BLaER1 (cell line): ENCODE measurements at regions not wholly inside any gene's neighbourhood (a gene's known extent, or its start where the extent isn't known, plus 50 kb on each side); places are given as distances from the start of the nearest gene placed in this dataset.

ENCODE experiments used
- H3K27ac ChIP-seq: shearing (Covaris generic); formaldehyde crosslinking; 2 replicates; pipeline ENCODE4 v1.8.1; 2022
- H3K27me3 ChIP-seq: shearing (Covaris generic); formaldehyde crosslinking; 2 replicates; pipeline ENCODE4 v1.8.1; 2022
- H3K36me3 ChIP-seq: shearing (Covaris generic); formaldehyde crosslinking; 2 replicates; pipeline ENCODE4 v1.8.1; 2022
- H3K4me1 ChIP-seq: shearing (Covaris generic); formaldehyde crosslinking; 2 replicates; pipeline ENCODE4 v1.8.1; 2022
- H3K4me2 ChIP-seq: shearing (Covaris generic); formaldehyde crosslinking; 2 replicates; pipeline ENCODE4 v1.8.1; 2022
- H3K4me3 ChIP-seq: shearing (Covaris generic); formaldehyde crosslinking; 2 replicates; pipeline ENCODE4 v1.8.1; 2022
- H3K9ac ChIP-seq: shearing (Covaris generic); formaldehyde crosslinking; 2 replicates; pipeline ENCODE4 v1.8.1; 2022
- H3K9me3 ChIP-seq: shearing (Covaris generic); formaldehyde crosslinking; 2 replicates; pipeline ENCODE4 v1.8.1; 2022
- H4K20me1 ChIP-seq: shearing (Covaris generic); formaldehyde crosslinking; 2 replicates; pipeline ENCODE4 v1.8.1; 2022
- Cebpa-rat ChIP-seq: shearing (Covaris generic); IDR thresholded peaks from 2 replicates; pipeline ENCODE4 v1.8.1; 2022

GRCh38 chr20:39795401-39796272, 833.5 kb downstream of the DHX35 start:
- H3K4me2 ChIP-seq = no peak overlapping the region
- no peak for TF ChIP-seq Cebpa-rat
- no peaks in the 10 kb centered on the region for H3K4me1 ChIP-seq

GRCh38 chr20:39792334-39792733, 830.2 kb downstream of the DHX35 start:
- Histone ChIP-seq H3K36me3 (no peaks in the 10 kb centered on the region), H3K27ac (no peak overlapping the region), H3K27me3 (no peaks in the 10 kb centered on the region), H3K4me1 (no peaks in the 10 kb centered on the region), H3K4me3 (no peak overlapping the region), H3K9ac (no peak overlapping the region), H3K4me2 (no peak overlapping the region), H3K9me3 (no peaks in the 10 kb centered on the region), H4K20me1 (no peaks in the 10 kb centered on the region)
- TF ChIP-seq Cebpa-rat = no peak

More at GRCh38 chr20:39795401-39796272, 833.5 kb downstream of the DHX35 start:
- no peaks in the 10 kb centered on the region for H3K36me3 ChIP-seq
- no peaks in the 10 kb centered on the region for H4K20me1 ChIP-seq
- no peak overlapping the region for H3K9ac ChIP-seq
- no peak overlapping the region for H3K27ac ChIP-seq
- H3K4me3 ChIP-seq = no peak overlapping the region
- H3K9me3 ChIP-seq = no peaks in the 10 kb centered on the region
- no peaks in the 10 kb centered on the region for H3K27me3 ChIP-seq

GRCh38 chr20:39789411-39789810, 827.3 kb downstream of the DHX35 start:
- H3K36me3 ChIP-seq = no peaks in the 10 kb centered on the region
- no peak overlapping the region for H3K4me2 ChIP-seq
- TF ChIP-seq Cebpa-rat = no peak

GRCh38 chr20:39785252-39785917, 823.2 kb downstream of the DHX35 start:
- H3K4me3 ChIP-seq = no peak overlapping the region
- no peaks in the 10 kb centered on the region for H3K27me3 ChIP-seq
- 0 out of 2 replicates have a peak, but pooled peaks cover 4% of the 10 kb centered on the region for H3K9me3 ChIP-seq
- H3K9ac ChIP-seq = no peak overlapping the region
- H3K36me3 ChIP-seq = no peaks in the 10 kb centered on the region
- no peak for TF ChIP-seq Cebpa-rat
- no peak overlapping the region for H3K27ac ChIP-seq
- no peaks in the 10 kb centered on the region for H3K4me1 ChIP-seq
- H3K4me2 ChIP-seq = no peak overlapping the region
- H4K20me1 ChIP-seq = no peaks in the 10 kb centered on the region

More at GRCh38 chr20:39789411-39789810, 827.3 kb downstream of the DHX35 start:
- H4K20me1 ChIP-seq = no peaks in the 10 kb centered on the region
- no peak overlapping the region for H3K27ac ChIP-seq
- no peaks in the 10 kb centered on the region for H3K9me3 ChIP-seq
- H3K9ac ChIP-seq = no peak overlapping the region
- no peaks in the 10 kb centered on the region for H3K27me3 ChIP-seq
- H3K4me3 ChIP-seq = no peak overlapping the region
- no peaks in the 10 kb centered on the region for H3K4me1 ChIP-seq

GRCh38 chr20:39784693-39785092, 822.5 kb downstream of the DHX35 start:
- Histone ChIP-seq H3K9me3 (0 out of 2 replicates have a peak, but pooled peaks cover 4% of the 10 kb centered on the region), H3K4me1 (no peaks in the 10 kb centered on the region), H3K4me2 (no peak overlapping the region), H3K27ac (no peak overlapping the region), H3K27me3 (no peaks in the 10 kb centered on the region), H3K4me3 (no peak overlapping the region), H4K20me1 (no peaks in the 10 kb centered on the region), H3K9ac (no peak overlapping the region), H3K36me3 (no peaks in the 10 kb centered on the region)
- TF ChIP-seq Cebpa-rat = no peak

GRCh38 chr20:39778847-39779604, 816.9 kb downstream of the DHX35 start:
- no peaks in the 10 kb centered on the region for H3K36me3 ChIP-seq
- 0 out of 2 replicates have a peak, but pooled peaks cover 4% of the 10 kb centered on the region for H3K9me3 ChIP-seq
- H3K4me3 ChIP-seq = no peak overlapping the region
- no peaks in the 10 kb centered on the region for H4K20me1 ChIP-seq
- no peak overlapping the region for H3K4me2 ChIP-seq
- no peak for TF ChIP-seq Cebpa-rat
- H3K27ac ChIP-seq = no peak overlapping the region
- H3K27me3 ChIP-seq = no peaks in the 10 kb centered on the region
- peaks cover 7% of the 10 kb centered on the region for H3K4me1 ChIP-seq
- no peak overlapping the region for H3K9ac ChIP-seq

GRCh38 chr20:39778431-39778830, 816.3 kb downstream of the DHX35 start:
- H3K27ac ChIP-seq = no peak overlapping the region
- H3K4me2 ChIP-seq = no peak overlapping the region
- H3K9me3 ChIP-seq = 0 out of 2 replicates have a peak, but pooled peaks cover 1% of the 10 kb centered on the region
- H4K20me1 ChIP-seq = no peaks in the 10 kb centered on the region
- no peak for TF ChIP-seq Cebpa-rat
- H3K9ac ChIP-seq = no peak overlapping the region
- H3K36me3 ChIP-seq = no peaks in the 10 kb centered on the region
- H3K4me3 ChIP-seq = no peak overlapping the region
- peaks cover 7% of the 10 kb centered on the region for H3K4me1 ChIP-seq
- no peaks in the 10 kb centered on the region for H3K27me3 ChIP-seq

- no peak for TF ChIP-seq Cebpa-rat
- Histone ChIP-seq H3K27ac (no peak overlapping the region), H3K36me3 (no peaks in the 10 kb centered on the region), H3K27me3 (no peaks in the 10 kb centered on the region), H3K4me3 (no peak overlapping the region), H3K4me2 (no peak overlapping the region), H3K9ac (no peak overlapping the region), H4K20me1 (no peaks in the 10 kb centered on the region), H3K9me3 (no peaks in the 10 kb centered on the region), H3K4me1 (peaks cover 7% of the 10 kb centered on the region)
These were observed 815.5 kb downstream of the DHX35 start for GRCh38 chr20:39777610-39778009.

- Histone ChIP-seq H3K4me1 (peaks cover 7% of the 10 kb centered on the region), H4K20me1 (no peaks in the 10 kb centered on the region), H3K9me3 (no peaks in the 10 kb centered on the region), H3K27me3 (no peaks in the 10 kb centered on the region), H3K4me3 (no peak overlapping the region), H3K4me2 (peak overlapping the region; percentile 23), H3K36me3 (no peaks in the 10 kb centered on the region), H3K9ac (no peak overlapping the region), H3K27ac (no peak overlapping the region)
- TF ChIP-seq Cebpa-rat = no peak
These were observed 813.0 kb downstream of the DHX35 start for GRCh38 chr20:39775110-39775509.
